Upper lobe of right lung (tissue), 1 donor: ENCODE measurements at regions not wholly inside any gene's neighbourhood (a gene's known extent, or its start where the extent isn't known, plus 50 kb on each side); places are given as distances from the start of the nearest gene placed in this dataset.

ENCODE experiments used
- ATAC-seq: fragments of 200-7000 bp; cut with Tn5 transposase; one replicate; pipeline ENCODE4 v1.9.1; 2020; ENCODE audit warnings: mild to moderate bottlenecking, moderate library complexity
- DNase-seq: peaks from one replicate; pipeline ENCODE4 v3.0.0-alpha.2; 2020
- H3K27ac ChIP-seq: fragments of 200-600 bp; one replicate; pipeline ENCODE4 v1.8.0; 2022
- H3K27me3 ChIP-seq: fragments of 200-600 bp; one replicate; pipeline ENCODE4 v1.8.0; 2022; ENCODE audit warnings: mild to moderate bottlenecking
- H3K36me3 ChIP-seq: fragments of 200-600 bp; one replicate; pipeline ENCODE4 v1.8.0; 2022
- H3K4me1 ChIP-seq: fragments of 200-600 bp; one replicate; pipeline ENCODE4 v1.8.0; 2022
- H3K4me3 ChIP-seq: fragments of 200-600 bp; one replicate; pipeline ENCODE4 v1.8.0; 2022; ENCODE audit warnings: mild to moderate bottlenecking
- H3K9me3 ChIP-seq: fragments of 200-600 bp; one replicate; pipeline ENCODE4 v1.8.0; 2022
- intact Hi-C: fragments of 100-400 bp; cut with DNase I; formaldehyde crosslinking; loops from one replicate; pipeline ENCODE4 v1.11.0; 2022
- TF ChIP-seq, protein P1 (sequence below): fragments of 200-600 bp; IDR thresholded peaks from one replicate; pipeline ENCODE4 v1.8.0; 2022; ENCODE audit warnings: antibody characterized with exemption
- donor health status: DM: no; HTN: yes; CAD: no; lungs with severe emphysema.

DNA sequence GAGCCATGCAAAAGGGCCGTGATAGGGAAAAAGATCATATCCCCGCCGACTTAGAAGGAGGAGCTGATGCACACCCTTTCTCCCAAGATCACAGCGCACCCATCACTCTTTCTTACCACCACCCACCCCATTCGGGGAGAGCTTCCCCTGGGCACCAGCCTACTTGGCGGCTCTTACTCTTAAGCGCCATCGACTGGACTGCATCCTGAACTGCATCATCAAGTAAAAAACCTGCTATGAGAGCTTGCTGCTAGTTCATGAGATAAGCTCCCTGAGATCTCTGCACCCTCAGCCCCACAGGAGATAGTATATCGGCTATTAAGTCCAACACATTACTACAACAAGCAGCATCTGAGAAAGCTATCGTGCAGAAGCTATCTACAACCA lies 125.1 kb downstream of the BARHL2 start:
- Histone ChIP-seq H3K4me3 (no peak overlapping the region), H3K4me1 (no peaks in the 10 kb centered on the region), H3K27me3 (no peaks in the 10 kb centered on the region), H3K36me3 (no peaks in the 10 kb centered on the region), H3K27ac (no peak overlapping the region), H3K9me3 (peaks cover 8% of the 10 kb centered on the region)
- TF ChIP-seq, protein P1, sequence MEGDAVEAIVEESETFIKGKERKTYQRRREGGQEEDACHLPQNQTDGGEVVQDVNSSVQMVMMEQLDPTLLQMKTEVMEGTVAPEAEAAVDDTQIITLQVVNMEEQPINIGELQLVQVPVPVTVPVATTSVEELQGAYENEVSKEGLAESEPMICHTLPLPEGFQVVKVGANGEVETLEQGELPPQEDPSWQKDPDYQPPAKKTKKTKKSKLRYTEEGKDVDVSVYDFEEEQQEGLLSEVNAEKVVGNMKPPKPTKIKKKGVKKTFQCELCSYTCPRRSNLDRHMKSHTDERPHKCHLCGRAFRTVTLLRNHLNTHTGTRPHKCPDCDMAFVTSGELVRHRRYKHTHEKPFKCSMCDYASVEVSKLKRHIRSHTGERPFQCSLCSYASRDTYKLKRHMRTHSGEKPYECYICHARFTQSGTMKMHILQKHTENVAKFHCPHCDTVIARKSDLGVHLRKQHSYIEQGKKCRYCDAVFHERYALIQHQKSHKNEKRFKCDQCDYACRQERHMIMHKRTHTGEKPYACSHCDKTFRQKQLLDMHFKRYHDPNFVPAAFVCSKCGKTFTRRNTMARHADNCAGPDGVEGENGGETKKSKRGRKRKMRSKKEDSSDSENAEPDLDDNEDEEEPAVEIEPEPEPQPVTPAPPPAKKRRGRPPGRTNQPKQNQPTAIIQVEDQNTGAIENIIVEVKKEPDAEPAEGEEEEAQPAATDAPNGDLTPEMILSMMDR = no peak
- intact Hi-C loops = no loop called here
- ATAC-seq = no peak
- no peak for DNase-seq

DNA sequence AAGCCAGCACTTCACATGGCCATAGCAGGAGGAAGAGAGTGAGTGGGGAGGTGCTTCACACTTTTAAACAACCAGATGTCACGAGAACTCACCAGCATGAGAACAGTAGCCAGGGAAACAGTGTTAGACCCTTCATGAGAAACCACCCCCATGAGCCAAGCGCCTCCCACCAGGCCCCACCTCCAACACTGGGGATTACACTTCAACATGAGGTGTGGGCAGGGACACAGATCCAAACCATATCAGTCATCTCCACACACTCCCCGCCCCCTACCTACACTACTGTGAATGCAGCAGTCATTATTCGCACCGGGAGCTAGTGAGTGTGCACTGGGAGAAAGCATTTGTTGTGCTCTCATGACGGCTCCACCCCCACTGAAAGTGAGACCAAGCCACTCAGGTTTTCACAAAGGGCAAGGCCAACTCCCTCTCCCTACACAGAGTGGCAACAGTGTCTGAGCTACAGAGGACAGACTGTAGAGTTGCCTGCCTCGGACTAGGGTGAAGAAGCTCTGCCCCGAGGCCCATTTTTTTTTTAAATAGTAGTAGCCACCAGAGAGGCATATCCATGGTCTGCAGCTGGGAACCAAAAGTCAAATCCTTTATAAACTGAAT lies 125.6 kb downstream of the BARHL2 start:
- Histone ChIP-seq H3K36me3 (no peaks in the 10 kb centered on the region), H3K4me1 (no peaks in the 10 kb centered on the region), H3K9me3 (peaks cover 4% of the 10 kb centered on the region), H3K27ac (no peak overlapping the region), H3K27me3 (no peaks in the 10 kb centered on the region), H3K4me3 (no peak overlapping the region)
- ATAC-seq (no peak), DNase-seq (no peak)
- TF ChIP-seq, protein P1 = no peak
- intact Hi-C loops = no loop called here

DNA sequence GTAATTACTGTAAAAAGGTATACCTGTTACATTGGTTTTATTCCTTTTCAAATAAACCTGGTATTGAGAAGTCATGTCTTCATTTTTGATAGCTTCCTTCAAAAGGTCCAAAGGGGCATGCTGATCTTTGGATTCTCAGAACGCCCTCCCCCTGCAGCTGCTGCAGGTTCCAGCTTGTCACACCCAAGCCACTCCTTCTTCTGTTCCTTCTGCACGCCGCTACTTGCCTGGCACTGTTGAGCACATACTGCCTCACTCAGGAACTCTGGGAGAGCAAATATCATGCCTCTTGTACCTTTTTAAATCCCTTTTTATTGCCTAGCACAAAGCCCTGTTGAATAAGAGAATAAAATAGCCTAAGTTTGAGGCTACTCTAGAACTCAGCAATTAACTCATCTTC lies 136.9 kb downstream of the BARHL2 start:
- ATAC-seq (peak; percentile 41), DNase-seq (no peak)
- Histone ChIP-seq H3K27ac (no peak overlapping the region), H3K9me3 (no peaks in the 10 kb centered on the region), H3K27me3 (peaks cover 6% of the 10 kb centered on the region), H3K36me3 (no peaks in the 10 kb centered on the region), H3K4me1 (no peaks in the 10 kb centered on the region), H3K4me3 (no peak overlapping the region)
- intact Hi-C loops = no loop called here
- TF ChIP-seq, protein P1 = no peak

DNA sequence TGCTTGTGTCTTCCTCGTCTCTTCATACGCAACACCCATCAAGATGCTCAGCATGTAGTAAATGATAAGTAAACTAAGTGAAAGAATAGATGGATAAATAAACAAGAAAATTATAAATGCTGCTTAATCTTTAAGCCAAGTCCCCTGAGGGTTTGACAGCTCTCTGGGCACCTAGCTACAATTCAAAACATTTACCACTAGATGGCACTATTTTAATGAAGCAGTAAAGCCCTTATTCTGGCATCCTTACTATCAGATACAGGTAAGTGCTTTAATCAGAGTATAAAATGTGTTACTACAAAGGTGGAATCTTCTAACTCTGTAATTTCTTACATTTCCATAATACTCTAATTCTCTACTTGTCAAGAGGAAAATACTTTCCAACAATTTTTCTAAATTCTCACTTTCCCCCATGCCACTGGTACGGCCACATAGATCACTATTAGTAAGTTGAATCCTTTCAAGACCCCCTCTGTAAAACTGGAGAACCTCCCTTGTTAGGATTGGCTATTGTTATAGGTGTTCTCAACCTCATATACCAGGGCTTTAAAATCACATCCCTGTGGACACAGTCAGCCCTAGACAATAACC lies 137.8 kb downstream of the BARHL2 start:
- Histone ChIP-seq H3K4me3 (no peak overlapping the region), H3K36me3 (no peaks in the 10 kb centered on the region), H3K27ac (no peak overlapping the region), H3K27me3 (peaks cover 6% of the 10 kb centered on the region), H3K9me3 (no peaks in the 10 kb centered on the region), H3K4me1 (no peaks in the 10 kb centered on the region)
- DNase-seq (no peak), ATAC-seq (peak; percentile 68)
- TF ChIP-seq, protein P1 = peak; percentile 76
- intact Hi-C loops = no loop called here

DNA sequence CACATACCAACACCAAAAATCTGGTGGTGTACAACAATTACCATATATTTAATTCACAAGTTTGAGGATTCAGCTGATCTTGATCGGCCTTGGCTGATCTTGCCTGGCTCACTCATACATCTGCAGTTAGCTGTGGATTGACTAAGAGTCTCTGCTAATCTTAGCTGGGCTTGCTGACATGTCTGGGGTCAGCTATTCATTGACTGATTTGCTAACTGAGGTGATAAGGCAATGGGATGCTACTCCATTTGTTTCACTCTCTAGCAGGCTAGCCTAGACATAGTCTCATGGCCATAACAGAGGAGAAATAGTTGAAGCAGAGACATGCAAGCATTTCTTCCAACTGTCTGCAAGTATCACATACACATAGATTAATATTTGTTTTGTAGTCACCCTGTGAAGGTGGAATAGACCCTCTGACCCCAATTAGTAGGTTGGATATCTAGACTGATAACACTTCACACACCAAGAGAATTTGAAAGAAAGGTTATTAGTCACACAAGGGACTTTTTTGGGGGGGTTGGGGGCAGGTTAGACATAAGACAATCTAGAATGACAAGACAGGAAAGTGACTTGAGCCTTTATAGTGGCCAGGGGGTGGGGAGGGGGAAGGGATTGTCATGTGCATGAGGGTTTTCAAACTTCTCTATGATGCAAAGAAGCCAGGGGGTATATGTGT lies 142.3 kb downstream of the BARHL2 start:
- Histone ChIP-seq H3K4me3 (no peak overlapping the region), H3K36me3 (no peaks in the 10 kb centered on the region), H3K4me1 (no peaks in the 10 kb centered on the region), H3K27ac (no peak overlapping the region), H3K27me3 (peaks cover 6% of the 10 kb centered on the region), H3K9me3 (no peaks in the 10 kb centered on the region)
- DNase-seq (no peak), ATAC-seq (no peak)
- TF ChIP-seq, protein P1 = no peak
- intact Hi-C loops = no loop called here
